Caki2 (cell line): ENCODE measurements at regions not wholly inside any gene's neighbourhood (a gene's known extent, or its start where the extent isn't known, plus 50 kb on each side); places are given as distances from the start of the nearest gene placed in this dataset.
"Not testable (repeated sequence)": the region's sequence is repeated elsewhere in the genome, so short reads cannot be mapped to it uniquely, and the experiment has no call there.

Experiments used
- DNase-seq: peaks from one replicate; pipeline ENCODE4 v3.0.0-alpha.2; 2015; ENCODE audit warnings: low read depth
- in situ Hi-C: cut with HindIII; loops from 2 replicates; pipeline ENCODE4 v1.10.0; 2016; ENCODE audit warnings: low sequenced_read_pairs, low pct_unique_long_range_greater_than_20kb, mixed read lengths

GRCh38 chr20:48042628-48043027 is 257.3 kb upstream of the SULF2 start:
- in situ Hi-C loops, result no loop called here

GRCh38 chr20:48041078-48041780 is 255.9 kb upstream of the SULF2 start:
- in situ Hi-C loops, result no loop called here
- DNase-seq, result no peak

More at GRCh38 chr20:48042628-48043027, 257.3 kb upstream of the SULF2 start:
- no peak for DNase-seq

GRCh38 chr20:48040491-48040890 is 255.2 kb upstream of the SULF2 start:
- in situ Hi-C loops, result no loop called here
- no peak for DNase-seq

- in situ Hi-C loops, result no loop called here
- no peak for DNase-seq
Measured at GRCh38 chr20:48040051-48040450, 254.8 kb upstream of the SULF2 start.

GRCh38 chr20:48039514-48039913 is 254.2 kb upstream of the SULF2 start:
- DNase-seq, result no peak
- in situ Hi-C loops, result no loop called here

GRCh38 chr20:48038713-48039112 is 253.4 kb upstream of the SULF2 start:
- no peak for DNase-seq
- in situ Hi-C loops, result no loop called here

- DNase-seq, in situ Hi-C loops: not testable (repeated sequence)
Measured at GRCh38 chr20:48037798-48038197, 252.5 kb upstream of the SULF2 start.

- no peak for DNase-seq
- in situ Hi-C loops, result no loop called here
Measured at GRCh38 chr20:48035961-48036731, 250.9 kb upstream of the SULF2 start.

- no peak for DNase-seq
- in situ Hi-C loops, result no loop called here
Measured at GRCh38 chr20:48034751-48035150, 249.5 kb upstream of the SULF2 start.

- in situ Hi-C loops, DNase-seq: not testable (repeated sequence)
Measured at GRCh38 chr20:48033005-48033404, 247.7 kb upstream of the SULF2 start.

- DNase-seq, result no peak
- in situ Hi-C loops, result no loop called here
Measured at GRCh38 chr20:48031122-48031521, 245.8 kb upstream of the SULF2 start.

GRCh38 chr20:48026981-48027592 is 241.8 kb upstream of the SULF2 start:
- in situ Hi-C loops, result no loop called here

GRCh38 chr20:48025661-48026060 is 240.4 kb upstream of the SULF2 start:
- in situ Hi-C loops, result no loop called here

More at GRCh38 chr20:48026981-48027592, 241.8 kb upstream of the SULF2 start:
- DNase-seq, result no peak

GRCh38 chr20:48025051-48025515 is 239.8 kb upstream of the SULF2 start:
- peak; percentile 88 for DNase-seq
- in situ Hi-C loops, result no loop called here

More at GRCh38 chr20:48025661-48026060, 240.4 kb upstream of the SULF2 start:
- DNase-seq, result peak; percentile 28

GRCh38 chr20:48024539-48024938 is 239.3 kb upstream of the SULF2 start:
- DNase-seq, result no peak
- in situ Hi-C loops, result no loop called here

- in situ Hi-C loops, DNase-seq: not testable (repeated sequence)
Measured at GRCh38 chr20:48020696-48021095, 235.4 kb upstream of the SULF2 start.

- in situ Hi-C loops, result no loop called here
Measured at GRCh38 chr20:48019940-48020339, 234.7 kb upstream of the SULF2 start.

GRCh38 chr20:48019496-48019895 is 234.2 kb upstream of the SULF2 start:
- DNase-seq, result no peak
- in situ Hi-C loops, result no loop called here

More at GRCh38 chr20:48019940-48020339, 234.7 kb upstream of the SULF2 start:
- no peak for DNase-seq

GRCh38 chr20:48018851-48019250 is 233.6 kb upstream of the SULF2 start:
- DNase-seq, in situ Hi-C loops: not testable (repeated sequence)
